HepG2 (cell line): ENCODE measurements at regions not wholly inside any gene's neighbourhood (a gene's known extent, or its start where the extent isn't known, plus 50 kb on each side); places are given as distances from the start of the nearest gene placed in this dataset.

Source experiments
- ATAC-seq: fragments of 200-7000 bp; cut with Tn5 transposase; 3 replicates; pipeline ENCODE4 v1.9.1; 2020; ENCODE audit warnings: mild to moderate bottlenecking, moderate library complexity
- BruUV-seq: library from RNA; stranded (reverse); fragments of 400-500 nt; replicated peaks from 2 replicates; lab custom pipeline; 2021; lab: Mats Ljungman, UMichigan
- CTCF ChIA-PET: fragments of 300-600 bp; formaldehyde crosslinking; extraction: SDS; loops from one replicate; lab custom pipeline; 2021; ENCODE audit warnings: low total read pairs, inconsistent platforms, low intra/inter-chr PET ratio; lab: Yijun Ruan, JAX
- POLR2A ChIA-PET: fragments of 350-600 bp; sonication (Branson Sonifier 250); formaldehyde crosslinking; loops from one replicate; lab custom pipeline; 2020; ENCODE audit warnings: antibody characterized with exemption, inconsistent platforms; lab: Yijun Ruan, JAX
- DNase-seq: peaks from one replicate; pipeline ENCODE4 v3.0.0-alpha.2; 2015; ENCODE audit warnings: low spot score
- FAIRE-seq: peaks from 3 replicates; lab custom pipeline; 2011; peaks lifted over from hg19 to GRCh38; lab: Jason Lieb, UNC
- H2AFZ ChIP-seq: one replicate; pipeline ENCODE4 v1.6.1; 2011; ENCODE audit warnings: low read length, inconsistent platforms
- H3K27ac ChIP-seq: fragments of 300-600 bp; 3 replicates; pipeline ENCODE4 v1.8.0; 2011; ENCODE audit warnings: mixed run types, mild to moderate bottlenecking, mixed read lengths, low read length, inconsistent platforms; ENCODE audit not compliant: insufficient read depth; ENCODE audit errors: extremely low read length
- H3K27me3 ChIP-seq, 2 experiments: fragments of 200-600 bp in 1 of 2; 2 replicates in 1 of 2; 3 replicates in 1 of 2; pipeline versions ENCODE4 v1.6.0 to v1.8.0; 2011; ENCODE audit warnings: low read length in 2 of 2, mild to moderate bottlenecking in 2 of 2, moderate library complexity in 2 of 2, inconsistent platforms in 1 of 2; ENCODE audit not compliant: insufficient read depth in 2 of 2, control insufficient read depth in 1 of 2
- H3K36me3 ChIP-seq, 2 experiments: fragments of 200-600 bp in 1 of 2; replicated peaks in 1 of 2; 2 replicates in 1 of 2; 3 replicates in 1 of 2; pipeline versions ENCODE4 v1.5.1 to v1.8.0; 2011; ENCODE audit warnings: low read length in 2 of 2, inconsistent platforms in 1 of 2; ENCODE audit not compliant: insufficient read depth in 2 of 2, control insufficient read depth in 1 of 2
- H3K4me1 ChIP-seq: 2 replicates; pipeline ENCODE4 v1.5.1; 2012; ENCODE audit warnings: low read length, inconsistent platforms; ENCODE audit not compliant: insufficient read depth
- H3K4me2 ChIP-seq: 2 replicates; pipeline ENCODE4 v1.6.0; 2011; ENCODE audit warnings: low read depth, low read length, inconsistent platforms
- H3K4me3 ChIP-seq, 3 experiments: fragments of 200-600 bp in 1 of 3; sonication (generic), shearing (Covaris generic) in 1 of 3; replicated peaks in 1 of 3; 2 replicates each; pipeline ENCODE4 v1.5.1; 2011 to 2016; ENCODE audit warnings: low read length in 3 of 3, inconsistent platforms in 2 of 3, low read depth in 2 of 3, mild to moderate bottlenecking in 2 of 3, control low read depth in 1 of 3, mixed read lengths in 1 of 3; ENCODE audit not compliant: insufficient read depth in 1 of 3
- H3K79me2 ChIP-seq: one replicate; pipeline ENCODE4 v1.6.1; 2011; ENCODE audit warnings: low read length, inconsistent platforms; ENCODE audit not compliant: insufficient read depth
- H3K9ac ChIP-seq: 2 replicates; pipeline ENCODE4 v1.6.0; 2011; ENCODE audit warnings: mild to moderate bottlenecking, low read depth, low read length, inconsistent platforms; ENCODE audit not compliant: insufficient read depth
- H3K9me3 ChIP-seq: 2 replicates; pipeline ENCODE4 v1.5.1; 2012; ENCODE audit warnings: mild to moderate bottlenecking, low read length
- H4K20me1 ChIP-seq: 2 replicates; pipeline ENCODE4 v1.6.0; 2011; ENCODE audit warnings: inconsistent platforms, mild to moderate bottlenecking, low read length, moderate library complexity; ENCODE audit not compliant: insufficient read depth
- ELF1 ChIP-seq: sonication (generic); formaldehyde crosslinking; IDR thresholded peaks from 2 replicates; pipeline ENCODE4 v1.4.0; 2020; ENCODE audit warnings: missing genetic modification reagents
- KDM6A ChIP-seq: IDR thresholded peaks from 2 replicates; pipeline ENCODE4 v1.6.1; 2016; ENCODE audit warnings: low read depth
- MAFF ChIP-seq: IDR thresholded peaks from 2 replicates; pipeline ENCODE4 v1.6.1; 2011; ENCODE audit warnings: low read depth, low read length, improper control_type of control experiment
- MAFK ChIP-seq, 2 experiments: IDR thresholded peaks in 1 of 2; conservative IDR thresholded peaks in 1 of 2; 2 replicates each; pipeline ENCODE4 v1.6.1; 2011; ENCODE audit warnings: improper control_type of control experiment in 2 of 2, low read length in 2 of 2
- PAXIP1 ChIP-seq: sonication (generic); formaldehyde crosslinking; conservative IDR thresholded peaks from 2 replicates; pipeline ENCODE4 v1.4.0; 2020; ENCODE audit warnings: mild to moderate bottlenecking, missing genetic modification reagents, moderate library complexity
- RAD51 ChIP-seq: fragments of 450-650 bp; IDR thresholded peaks from 2 replicates; pipeline ENCODE4 v1.6.1; 2016; ENCODE audit warnings: borderline replicate concordance
- RFXAP ChIP-seq: sonication (generic); formaldehyde crosslinking; IDR thresholded peaks from 2 replicates; pipeline ENCODE4 v1.4.0; 2020; ENCODE audit warnings: missing genetic modification reagents, borderline replicate concordance
- ZBTB43 ChIP-seq: sonication (generic); formaldehyde crosslinking; conservative IDR thresholded peaks from 2 replicates; pipeline ENCODE4 v1.4.0; 2020; ENCODE audit warnings: missing genetic modification reagents
- ZNF33A ChIP-seq: sonication (generic); formaldehyde crosslinking; IDR thresholded peaks from 2 replicates; pipeline ENCODE4 v1.5.1; 2020; ENCODE audit warnings: missing genetic modification reagents, mild to moderate bottlenecking, moderate library complexity, borderline replicate concordance
- WGBS: methylation state at CpG from one replicate; pipeline ENCODE4 v1.1.6; 2017; ENCODE audit warnings: low lambda C conversion rate; 5-methylcytosine and 5-hydroxymethylcytosine counted together
- in situ Hi-C: cut with HindIII; loops from 2 replicates; pipeline ENCODE4 v1.10.0; 2017; ENCODE audit warnings: low pct_unique_long_range_greater_than_20kb; ENCODE audit not compliant: extremely low pct_ligation_motif_present
- intact Hi-C: fragments of 100-400 bp; cut with micrococcal nuclease; formaldehyde crosslinking; loops from one replicate; pipeline ENCODE4 v1.10.0; 2022; ENCODE audit not compliant: unreplicated experiment

- no TSS peak for BruUV-seq
- Histone ChIP-seq H3K4me1 (no peaks in the 10 kb centered on the region), H3K4me2 (no peak overlapping the region), H3K27ac (no peak overlapping the region), H3K9me3 (peaks cover 43% of the 10 kb centered on the region), H3K79me2 (no peaks in the 10 kb centered on the region), H3K27me3 (no peaks in the 10 kb centered on the region; a peak in 1 of 5 replicates), H4K20me1 (no peaks in the 10 kb centered on the region), H3K4me3 (no peak overlapping the region), H2AFZ (no peak overlapping the region), H3K9ac (no peak overlapping the region), H3K36me3 (no peaks in the 10 kb centered on the region)
- ChIA-PET CTCF (no interaction called here), POLR2A (no interaction called here)
- TF ChIP-seq RFXAP, result no peak
- no peak for TF ChIP-seq RAD51
- 4% methylated on average over 5 of the region's 5 CpGs for WGBS
- FAIRE-seq (no peak), ATAC-seq (no peak), DNase-seq (no peak)
- intact Hi-C loops (no loop called here), in situ Hi-C loops (no loop called here)
Observed at GRCh38 chr14:46488374-46488773, 163.2 kb downstream of the RPL10L start.

- H2AFZ ChIP-seq, result no peak overlapping the region
- H3K36me3 ChIP-seq, result no peaks in the 10 kb centered on the region
- in situ Hi-C loops (no loop called here), intact Hi-C loops (no loop called here)
- ChIA-PET POLR2A (no interaction called here), CTCF (no interaction called here)
- H3K9ac ChIP-seq, result no peak overlapping the region
- H3K4me1 ChIP-seq, result no peaks in the 10 kb centered on the region
- no peak for DNase-seq
- no peaks in the 10 kb centered on the region; a peak in 1 of 5 replicates for H3K27me3 ChIP-seq
- no peak for ATAC-seq
- H3K27ac ChIP-seq, result no peak overlapping the region
- peaks cover 39% of the 10 kb centered on the region for H3K9me3 ChIP-seq
- H4K20me1 ChIP-seq, result no peaks in the 10 kb centered on the region
- TF ChIP-seq KDM6A (CRISPR knock-in tag), result no peak
- no peak for TF ChIP-seq ELF1 (CRISPR knock-in tag)
- no peak for TF ChIP-seq ZBTB43
- TF ChIP-seq MAFK (conservative IDR thresholded peaks at IDR 0.05 in 1 of 2, IDR thresholded peaks at IDR 0.05 in 1 of 2; ENCODE audit: low read length in 2 of 2), result peak in 1 of 2 experiments; percentile 55; a peak in 3 of 4 replicates
- no peak for TF ChIP-seq ZNF33A (CRISPR knock-in tag)
- TF ChIP-seq MAFF, result 0 out of 2 replicates have a peak, but pooled peaks have one; percentile 21
- TF ChIP-seq PAXIP1 (CRISPR knock-in tag), result no peak
- no TSS peak for BruUV-seq
- 29% methylated on average over 10 of the region's 10 CpGs for WGBS
- no peaks in the 10 kb centered on the region for H3K79me2 ChIP-seq
- H3K4me3 ChIP-seq, result no peak overlapping the region
- H3K4me2 ChIP-seq, result no peak overlapping the region
- no peak for FAIRE-seq
Observed at GRCh38 chr14:46487582-46488350, 163.8 kb downstream of the RPL10L start.
